ENCODE measurements at regions not wholly inside any gene's neighbourhood (a gene's known extent, or its start where the extent isn't known, plus 50 kb on each side); places are given as distances from the start of the nearest gene placed in this dataset.

DNA sequence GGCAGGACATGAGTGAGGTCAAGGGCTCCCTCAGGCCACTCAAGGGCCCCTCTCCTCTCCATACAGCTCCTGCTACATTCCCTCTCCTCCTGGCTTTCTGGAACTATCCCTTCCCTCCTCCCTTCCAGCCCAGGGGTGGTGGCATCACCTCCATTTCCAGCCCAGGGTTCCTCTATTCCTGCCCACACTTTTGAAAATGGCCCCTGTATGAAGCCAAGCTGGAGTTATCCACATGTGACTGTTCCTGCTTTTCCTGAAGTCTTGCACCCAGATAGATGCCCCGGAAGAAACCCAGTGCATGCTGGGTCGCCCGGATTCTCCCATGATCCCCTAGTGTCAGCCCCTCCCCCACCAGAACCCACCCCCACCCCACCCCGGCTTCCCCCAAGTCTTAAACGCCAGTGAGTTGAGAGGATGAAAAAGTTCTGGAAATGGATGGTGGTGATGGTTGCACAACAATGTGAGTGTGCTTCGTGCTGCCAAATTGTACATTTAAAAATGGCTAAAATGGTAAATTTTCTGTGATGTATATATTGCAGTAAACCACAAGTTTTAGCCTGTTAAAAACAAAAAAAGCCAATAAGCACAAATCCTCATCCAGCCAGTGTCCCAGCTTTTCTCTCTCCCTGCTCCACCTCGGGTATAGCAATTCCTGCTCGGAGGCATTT, 136.9 kb downstream of the SCARB1 start:
- DNase-seq, result no peak

DNA sequence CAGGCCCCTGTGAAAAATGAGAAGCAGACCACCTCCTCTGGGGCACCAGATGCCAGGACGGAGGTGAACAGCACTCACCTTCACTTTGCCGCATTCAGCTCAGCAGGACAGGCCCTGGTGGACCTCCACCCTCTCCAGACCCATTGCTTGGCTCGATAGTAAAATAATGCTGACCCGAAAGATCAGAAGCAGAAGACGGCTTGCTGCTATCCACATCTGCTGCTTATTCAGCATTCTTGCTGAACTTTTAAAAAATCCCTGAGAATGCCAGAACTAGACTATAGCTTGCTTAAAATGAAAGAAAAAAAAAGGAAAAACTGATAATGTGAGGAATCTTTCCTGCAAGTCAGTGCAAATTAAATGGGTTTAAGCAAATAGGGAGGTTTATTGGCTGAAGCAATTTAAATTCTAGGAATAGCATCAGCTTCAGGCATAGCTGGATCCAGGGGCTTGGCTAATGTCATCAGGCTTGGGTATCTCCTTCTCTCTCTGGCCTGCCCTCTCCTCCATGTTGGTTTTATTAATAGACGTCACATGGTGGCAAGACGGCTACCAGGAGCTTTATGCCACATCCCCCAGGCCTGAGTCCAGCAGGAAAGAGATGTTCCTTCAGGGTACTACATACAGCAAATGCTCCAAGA, 137.9 kb downstream of the SCARB1 start:
- DNase-seq, result no peak

GRCh38 chr12:124725099-124725498, 138.6 kb downstream of the SCARB1 start:
- DNase-seq, result no peak

DNA sequence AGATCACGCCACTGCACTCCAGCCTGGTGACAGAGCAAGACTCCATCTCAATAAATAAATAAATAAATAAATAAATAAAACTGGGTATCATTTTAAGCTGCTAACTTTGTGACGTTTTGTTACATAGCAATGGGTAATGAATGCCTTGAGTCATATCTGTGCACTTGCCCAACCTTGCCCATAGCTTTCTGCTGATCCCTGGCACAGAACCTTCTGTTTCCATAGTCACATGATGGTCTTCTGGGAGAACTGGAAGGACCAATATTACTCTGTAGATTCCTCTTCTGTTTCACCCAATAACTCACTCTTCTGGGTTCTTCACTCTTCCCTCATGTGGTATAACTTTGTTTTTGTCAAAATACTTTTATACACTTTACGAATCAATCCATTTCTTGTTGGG, 140.8 kb downstream of the SCARB1 start:
- no peak for DNase-seq

GRCh38 chr12:124721501-124722162, 142.0 kb downstream of the SCARB1 start:
- DNase-seq, result no peak

GRCh38 chr12:124720681-124721500, 142.8 kb downstream of the SCARB1 start:
- peak; percentile 80 for DNase-seq

GRCh38 chr12:124720004-124720680, 143.5 kb downstream of the SCARB1 start:
- no peak for DNase-seq

- no peak for DNase-seq
Observed at GRCh38 chr12:124719231-124719630, 144.4 kb downstream of the SCARB1 start.

GRCh38 chr12:124718458-124718857, 145.2 kb downstream of the SCARB1 start:
- DNase-seq, result no peak

DNA sequence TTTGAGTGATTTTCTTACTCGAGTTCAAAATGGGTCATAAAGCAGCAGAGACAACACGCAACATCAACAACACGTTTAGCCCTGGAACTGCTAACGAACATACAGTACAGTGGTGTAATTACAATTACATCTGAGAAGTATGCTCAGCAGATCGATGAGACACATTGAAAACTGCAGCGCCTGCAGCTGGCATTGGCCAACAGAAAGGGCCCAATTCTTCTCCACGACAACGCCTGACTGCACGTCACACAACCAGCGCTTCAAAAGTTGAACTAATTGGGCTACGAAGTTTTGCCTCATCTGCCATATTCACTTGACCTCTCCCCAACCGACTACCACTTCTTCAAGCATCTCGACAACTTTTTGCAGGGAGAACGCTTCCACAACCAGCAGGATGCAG, 145.6 kb downstream of the SCARB1 start:
- no peak for DNase-seq

DNA sequence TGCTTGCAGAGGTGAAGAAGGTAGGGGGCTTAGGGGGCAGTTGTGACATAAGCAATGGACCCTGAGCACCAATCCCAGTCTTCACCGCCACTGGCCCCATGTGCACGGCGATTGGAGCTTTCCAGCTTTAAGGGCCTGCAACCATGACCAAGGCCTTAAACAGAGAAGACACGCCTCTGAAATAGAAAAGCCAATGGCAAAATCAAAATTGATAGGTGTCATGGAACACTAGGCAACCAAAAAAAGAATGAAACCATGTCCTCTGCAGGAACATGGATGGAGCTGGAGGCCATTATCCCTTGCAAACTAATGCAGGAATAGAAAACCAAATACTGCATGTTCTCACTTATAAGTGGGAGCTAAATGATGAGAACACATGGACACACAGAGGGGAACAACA, 146.3 kb downstream of the SCARB1 start:
- no peak for DNase-seq

- DNase-seq, result no peak
Observed at GRCh38 chr12:124716208-124717130, 147.2 kb downstream of the SCARB1 start.

GRCh38 chr12:124715121-124715990, 147.9 kb upstream of the NCOR2 start:
- DNase-seq, result no peak

DNA sequence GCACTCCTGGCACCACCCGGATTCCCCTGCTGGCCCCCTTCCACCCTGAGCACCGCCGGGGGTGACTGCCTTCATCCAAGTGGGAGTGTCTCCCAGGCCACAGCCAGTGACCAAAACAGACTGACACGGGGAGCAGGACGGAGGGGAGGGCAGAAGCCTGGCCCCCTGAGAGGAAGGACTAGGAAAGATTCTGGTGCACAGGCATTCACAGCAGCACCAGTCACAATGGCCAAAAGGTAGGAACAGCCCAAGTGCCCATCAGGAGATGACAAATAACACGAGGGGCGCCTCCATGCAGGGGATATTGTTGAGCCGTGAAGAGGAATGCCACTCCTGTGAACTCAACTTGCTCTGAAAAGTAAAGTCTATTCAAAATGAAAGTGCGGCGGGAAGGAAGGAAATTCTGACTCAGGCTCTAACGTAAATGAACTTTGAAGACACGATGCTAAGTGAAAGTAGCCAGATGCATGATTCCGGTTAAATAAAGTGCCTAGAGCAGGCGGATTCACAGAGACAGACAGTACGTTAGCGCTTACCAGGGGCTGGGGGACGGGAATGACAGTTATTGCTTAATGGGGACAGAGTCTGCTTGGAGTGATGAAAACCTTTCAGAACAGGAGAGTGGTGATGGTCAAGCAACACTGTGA, 146.1 kb upstream of the NCOR2 start:
- no peak for DNase-seq

DNA sequence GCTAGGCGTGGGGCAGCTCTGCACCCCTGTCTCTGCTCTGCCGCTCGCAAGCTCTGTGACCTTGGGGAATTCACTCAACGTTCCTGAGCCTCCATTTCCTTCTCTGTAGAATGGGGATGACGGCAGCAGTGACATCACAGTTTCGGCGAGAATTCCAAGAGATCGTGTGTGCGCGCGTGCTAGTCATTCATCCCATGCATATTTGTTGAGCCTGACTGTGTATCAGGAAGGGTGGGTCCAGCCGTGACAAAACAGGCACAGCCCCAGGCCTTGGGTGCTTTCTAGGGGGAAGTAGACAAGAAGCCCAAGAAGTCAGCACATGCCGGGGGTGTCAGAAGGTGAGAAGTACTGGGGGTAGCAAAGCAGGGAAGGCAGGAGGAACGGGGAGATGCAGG, 145.6 kb upstream of the NCOR2 start:
- DNase-seq, result no peak

GRCh38 chr12:124711344-124711743, 143.9 kb upstream of the NCOR2 start:
- DNase-seq, result no peak

DNA sequence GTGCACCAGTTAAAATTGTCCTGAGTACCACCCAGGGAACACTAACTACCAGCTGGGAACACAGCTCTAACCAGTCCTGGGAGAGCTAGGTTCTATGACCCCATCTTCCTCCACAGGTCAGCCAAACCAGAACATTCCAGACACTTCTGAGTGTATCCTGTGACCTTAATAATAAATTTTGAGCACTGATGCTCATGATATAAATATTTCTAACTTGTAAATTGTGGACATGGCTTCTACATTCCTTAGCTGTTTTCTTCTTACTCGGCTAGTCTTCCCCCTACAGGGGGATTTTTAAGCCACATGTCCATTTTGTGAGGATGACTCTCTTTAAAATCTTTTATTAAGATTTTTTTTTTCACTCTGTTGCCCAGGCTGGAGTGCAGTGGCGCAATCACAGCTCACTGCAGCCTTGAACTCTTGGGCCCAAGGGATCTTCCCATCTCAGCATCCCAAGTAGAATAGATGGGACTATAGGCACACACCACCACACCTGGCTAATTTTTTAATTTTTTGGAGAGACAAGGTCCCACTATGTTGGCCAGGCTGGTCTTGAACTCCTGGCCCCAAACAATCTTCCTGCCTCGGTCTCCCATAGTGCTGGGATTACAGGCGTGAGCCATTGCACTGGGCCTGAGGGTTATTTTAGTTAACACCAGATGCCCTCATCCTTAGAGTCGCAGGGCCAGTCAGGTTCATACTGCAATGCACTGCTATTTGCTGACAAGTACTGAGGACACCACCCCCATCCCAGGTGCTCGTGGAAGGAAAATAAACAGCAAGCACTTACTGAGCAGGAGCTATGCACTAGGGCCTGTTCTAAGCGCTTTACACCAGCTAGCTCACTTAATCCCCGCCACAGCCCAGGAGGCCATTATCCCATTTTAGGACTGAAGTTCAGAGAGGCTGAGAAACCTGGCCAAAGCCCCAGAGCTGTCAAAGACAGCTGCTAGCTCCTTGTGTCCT, 142.6 kb upstream of the NCOR2 start:
- no peak for DNase-seq

DNA sequence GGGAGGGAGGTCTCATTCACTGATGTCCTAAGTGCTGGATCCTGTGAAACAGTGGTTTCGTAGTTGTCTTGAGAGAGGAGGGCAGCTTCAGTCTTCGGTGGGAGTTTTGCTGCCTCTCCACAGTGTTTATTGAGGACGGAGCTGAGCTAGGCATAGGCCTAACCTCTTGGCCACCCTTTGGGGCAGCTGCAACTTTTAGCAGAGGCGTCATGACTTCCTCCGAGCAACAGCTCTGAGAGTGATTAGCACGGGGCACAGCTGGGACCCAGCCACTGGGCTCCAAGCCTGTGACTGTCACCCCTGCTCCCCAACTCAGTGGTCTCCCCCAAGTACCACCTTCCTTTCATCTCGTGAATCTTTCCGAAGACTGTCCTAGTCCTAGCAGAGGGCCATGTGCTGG, 139.9 kb upstream of the NCOR2 start:
- DNase-seq, result no peak

DNA sequence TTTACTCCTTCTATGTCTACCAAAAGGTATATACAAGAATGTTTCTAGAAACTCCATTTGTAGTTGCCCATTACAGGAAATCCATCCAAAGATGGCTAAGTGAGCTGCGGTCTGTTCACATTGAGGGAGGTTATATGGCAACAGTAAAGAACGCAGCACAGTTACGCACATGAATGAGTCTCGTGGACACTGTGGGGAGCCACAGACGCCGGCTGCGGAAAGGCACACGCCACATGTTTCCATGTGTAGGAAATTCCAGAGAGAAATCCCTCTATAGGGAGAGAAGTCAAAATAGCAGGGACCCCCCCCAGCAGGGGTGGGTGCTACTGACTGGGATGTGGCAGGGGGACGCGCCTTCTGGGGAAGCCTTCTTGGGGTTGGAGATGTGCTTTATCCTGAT, 139.0 kb upstream of the NCOR2 start:
- DNase-seq, result no peak

All from NCI-H1436 (cell line).